Karpas-422 (cell line): ENCODE measurements at regions not wholly inside any gene's neighbourhood (a gene's known extent, or its start where the extent isn't known, plus 50 kb on each side); places are given as distances from the start of the nearest gene placed in this dataset.

Source experiments
- DNase-seq: peaks from one replicate; pipeline ENCODE4 v3.0.0-alpha.2; 2015
- H2AFZ ChIP-seq: fragments of 200-600 bp; sonication (generic); 2 replicates; pipeline ENCODE4 v1.6.1; 2014; ENCODE audit warnings: antibody characterized with exemption, low read length, mixed read lengths
- H3K27ac ChIP-seq: fragments of 200-600 bp; sonication (generic); 2 replicates; pipeline ENCODE4 v1.5.1; 2014; ENCODE audit warnings: mild to moderate bottlenecking, low read length, moderate library complexity
- H3K27me3 ChIP-seq: fragments of 200-600 bp; sonication (generic); 2 replicates; pipeline ENCODE4 v1.6.1; 2014; ENCODE audit warnings: low read length, mixed read lengths
- H3K36me3 ChIP-seq: fragments of 200-600 bp; sonication (generic); 2 replicates; pipeline ENCODE4 v1.6.1; 2014; ENCODE audit warnings: low read length, mixed read lengths; ENCODE audit not compliant: insufficient read depth
- H3K4me1 ChIP-seq: fragments of 200-600 bp; sonication (generic); 2 replicates; pipeline ENCODE4 v1.6.1; 2014; ENCODE audit warnings: mild to moderate bottlenecking, low read length, mixed read lengths
- H3K4me2 ChIP-seq: fragments of 200-600 bp; sonication (generic); 2 replicates; pipeline ENCODE4 v1.6.1; 2014; ENCODE audit warnings: low read length, low read depth, mild to moderate bottlenecking; ENCODE audit not compliant: poor library complexity, severe bottlenecking
- H3K4me3 ChIP-seq: fragments of 200-600 bp; sonication (generic); 2 replicates; pipeline ENCODE4 v1.5.1; 2014; ENCODE audit warnings: mild to moderate bottlenecking, antibody characterized with exemption, low read length, mixed read lengths
- H3K79me2 ChIP-seq: fragments of 200-600 bp; sonication (generic); 2 replicates; pipeline ENCODE4 v1.6.1; 2014; ENCODE audit warnings: mild to moderate bottlenecking, low read length, mixed read lengths
- H3K9ac ChIP-seq: fragments of 200-600 bp; sonication (generic); 2 replicates; pipeline ENCODE4 v1.6.0; 2014; ENCODE audit warnings: low read length
- H3K9me2 ChIP-seq: fragments of 200-600 bp; sonication (generic), shearing (Covaris generic); replicated peaks from 2 replicates; pipeline ENCODE4 v1.6.0; 2014; ENCODE audit warnings: mild to moderate bottlenecking, low read length, moderate library complexity; ENCODE audit not compliant: insufficient read depth
- H3K9me3 ChIP-seq: fragments of 300-700, 200-600 bp; sonication (generic); 2 replicates; pipeline ENCODE4 v1.6.1; 2014; ENCODE audit warnings: low read length, mixed read lengths
- H4K20me1 ChIP-seq: fragments of 200-600 bp; sonication (generic); 2 replicates; pipeline ENCODE4 v1.6.1; 2014; ENCODE audit warnings: mild to moderate bottlenecking, antibody characterized with exemption, low read length, low read depth; ENCODE audit not compliant: insufficient read depth

DNA sequence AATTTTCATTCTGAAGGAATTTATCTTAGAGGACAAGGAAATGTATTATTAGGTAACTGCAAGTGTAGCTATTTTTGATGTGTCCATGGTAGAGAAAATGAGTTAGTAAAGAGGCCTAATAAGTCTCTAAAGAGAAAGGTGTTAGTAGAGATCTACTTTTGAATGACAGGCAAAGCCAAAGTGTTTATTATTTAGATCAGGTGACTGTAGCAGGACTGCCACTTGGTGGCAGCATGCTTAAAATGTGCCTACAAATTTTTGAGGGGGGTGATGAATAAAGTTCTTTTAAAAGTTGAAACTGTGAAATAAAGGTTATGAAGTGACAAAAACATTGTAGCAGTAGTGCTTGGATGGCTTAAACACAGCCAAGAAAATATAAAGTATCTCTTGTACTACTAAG, 421.5 kb upstream of the MEIS1 start:
- Histone ChIP-seq H3K9me3 (no peaks in the 10 kb centered on the region), H3K4me2 (no peak overlapping the region), H3K27ac (no peak overlapping the region), H2AFZ (no peak overlapping the region), H4K20me1 (no peaks in the 10 kb centered on the region), H3K9ac (no peak overlapping the region), H3K4me1 (no peaks in the 10 kb centered on the region), H3K4me3 (no peak overlapping the region), H3K79me2 (no peaks in the 10 kb centered on the region), H3K36me3 (no peaks in the 10 kb centered on the region), H3K9me2 (no peaks in the 10 kb centered on the region), H3K27me3 (0 out of 2 replicates have a peak, but pooled peaks cover 3% of the 10 kb centered on the region)
- peak; percentile 62 for DNase-seq

DNA sequence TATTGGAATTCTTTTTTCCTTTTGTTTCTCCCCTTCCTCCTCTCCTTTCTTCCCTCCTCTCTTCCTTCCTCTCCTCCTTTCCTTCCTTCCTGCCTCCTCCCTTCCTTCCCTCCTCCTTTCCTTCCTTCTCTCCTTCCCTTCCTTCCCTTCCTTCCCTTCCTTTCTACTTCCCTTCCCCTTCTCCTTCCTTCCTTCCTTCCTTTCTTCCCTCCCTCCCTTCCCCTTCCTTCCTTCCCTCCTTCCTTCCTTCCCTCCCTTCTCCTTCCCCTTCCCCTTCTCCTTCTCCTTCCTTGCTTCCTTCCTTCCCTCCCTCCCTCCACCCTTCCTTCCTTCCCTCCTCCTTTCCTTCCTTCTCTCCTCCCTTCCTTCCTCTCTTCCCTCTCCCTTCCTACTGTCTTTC, 431.0 kb upstream of the MEIS1 start:
- no peak for DNase-seq
- no peaks in the 10 kb centered on the region for H3K9me2 ChIP-seq
- no peaks in the 10 kb centered on the region for H3K4me1 ChIP-seq
- H2AFZ ChIP-seq = no peak overlapping the region
- H3K4me3 ChIP-seq = no peak overlapping the region
- H3K9me3 ChIP-seq = no peaks in the 10 kb centered on the region
- H4K20me1 ChIP-seq = no peaks in the 10 kb centered on the region
- H3K4me2 ChIP-seq = no peak overlapping the region
- no peak overlapping the region for H3K27ac ChIP-seq
- H3K79me2 ChIP-seq = no peaks in the 10 kb centered on the region
- no peak overlapping the region for H3K9ac ChIP-seq
- no peaks in the 10 kb centered on the region for H3K27me3 ChIP-seq
- no peaks in the 10 kb centered on the region for H3K36me3 ChIP-seq

DNA sequence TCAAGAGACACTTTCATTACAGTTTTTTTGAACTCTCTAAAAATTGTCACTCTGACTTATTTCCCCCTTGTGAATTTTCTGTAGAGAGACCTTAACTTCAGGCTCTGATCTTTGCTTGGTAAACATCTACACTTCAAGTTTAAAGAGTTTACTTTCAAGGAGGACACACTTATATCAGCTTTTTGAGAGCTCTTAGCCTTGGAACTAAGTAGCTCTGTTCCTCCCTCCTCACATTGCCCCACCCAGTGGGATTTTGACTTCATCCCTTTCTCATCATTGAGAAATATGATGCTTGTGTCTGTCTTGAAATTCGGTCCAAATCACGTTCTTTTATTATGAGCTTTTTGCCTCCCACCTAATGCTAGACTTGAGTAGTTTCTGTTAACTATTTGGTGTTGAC, 433.4 kb upstream of the MEIS1 start:
- Histone ChIP-seq H3K4me2 (no peak overlapping the region), H3K9me2 (no peaks in the 10 kb centered on the region), H3K4me1 (no peaks in the 10 kb centered on the region), H3K36me3 (no peaks in the 10 kb centered on the region), H3K4me3 (no peak overlapping the region), H3K9me3 (no peaks in the 10 kb centered on the region), H3K27ac (no peak overlapping the region), H3K9ac (no peak overlapping the region), H2AFZ (no peak overlapping the region), H4K20me1 (no peaks in the 10 kb centered on the region), H3K27me3 (no peaks in the 10 kb centered on the region), H3K79me2 (no peaks in the 10 kb centered on the region)
- no peak for DNase-seq

DNA sequence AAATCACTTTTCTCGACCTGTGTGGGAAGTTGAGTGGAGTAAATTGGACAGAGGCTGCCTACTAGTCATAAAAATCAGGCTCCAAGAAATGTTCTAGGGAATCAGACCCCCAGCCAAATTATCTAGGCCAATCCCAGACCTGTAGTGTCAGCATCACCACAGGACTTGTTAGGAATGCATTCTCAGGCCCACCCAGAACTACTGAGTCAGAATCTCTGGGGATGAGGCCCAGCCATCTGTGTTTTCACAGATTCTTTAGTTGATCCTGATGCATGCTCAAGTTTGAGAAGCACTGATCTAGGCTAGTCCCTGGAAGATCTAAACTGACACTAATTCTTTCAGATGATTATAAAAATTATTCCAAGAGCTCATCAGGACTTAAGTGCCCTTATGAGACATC, 434.0 kb upstream of the MEIS1 start:
- Histone ChIP-seq H2AFZ (no peak overlapping the region), H4K20me1 (no peaks in the 10 kb centered on the region), H3K79me2 (no peaks in the 10 kb centered on the region), H3K27ac (no peak overlapping the region), H3K36me3 (no peaks in the 10 kb centered on the region), H3K4me2 (no peak overlapping the region), H3K9me3 (no peaks in the 10 kb centered on the region), H3K27me3 (no peaks in the 10 kb centered on the region), H3K9ac (no peak overlapping the region), H3K9me2 (no peaks in the 10 kb centered on the region), H3K4me3 (no peak overlapping the region), H3K4me1 (no peaks in the 10 kb centered on the region)
- no peak for DNase-seq

- Histone ChIP-seq H3K4me2 (no peak overlapping the region), H3K9me3 (no peaks in the 10 kb centered on the region), H4K20me1 (no peaks in the 10 kb centered on the region), H2AFZ (no peak overlapping the region), H3K27me3 (no peaks in the 10 kb centered on the region), H3K36me3 (no peaks in the 10 kb centered on the region), H3K27ac (no peak overlapping the region), H3K4me1 (no peaks in the 10 kb centered on the region), H3K4me3 (no peak overlapping the region), H3K79me2 (no peaks in the 10 kb centered on the region), H3K9me2 (no peaks in the 10 kb centered on the region), H3K9ac (no peak overlapping the region)
- peak; percentile 52 for DNase-seq
These were observed 435.1 kb upstream of the MEIS1 start for GRCh38 chr2:65999796-66000195.

DNA sequence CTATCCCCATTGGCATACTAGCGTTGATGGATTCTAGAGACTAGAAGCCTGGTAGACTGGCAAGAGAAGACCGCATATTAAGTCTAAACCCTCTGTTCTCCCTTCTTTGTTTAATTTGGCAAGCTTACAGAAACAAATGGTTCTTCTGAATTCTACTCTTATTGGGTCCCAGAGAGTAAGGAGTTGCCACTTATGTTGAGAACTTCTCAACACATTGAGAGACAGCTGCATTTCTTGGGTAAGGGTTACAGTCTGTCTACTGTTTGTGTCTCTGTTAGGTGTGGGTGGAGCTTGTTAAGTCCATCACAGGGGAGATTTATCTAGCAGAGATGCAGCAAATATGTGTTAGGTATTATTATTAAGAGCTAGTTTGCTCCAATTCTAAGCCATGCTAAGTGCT, 435.8 kb upstream of the MEIS1 start:
- no peak for DNase-seq
- Histone ChIP-seq H3K4me2 (no peak overlapping the region), H3K9me2 (no peaks in the 10 kb centered on the region), H3K27me3 (no peaks in the 10 kb centered on the region), H3K79me2 (no peaks in the 10 kb centered on the region), H3K9ac (no peak overlapping the region), H2AFZ (no peak overlapping the region), H3K9me3 (no peaks in the 10 kb centered on the region), H3K36me3 (no peaks in the 10 kb centered on the region), H4K20me1 (no peaks in the 10 kb centered on the region), H3K4me1 (no peaks in the 10 kb centered on the region), H3K4me3 (no peak overlapping the region), H3K27ac (no peak overlapping the region)

DNA sequence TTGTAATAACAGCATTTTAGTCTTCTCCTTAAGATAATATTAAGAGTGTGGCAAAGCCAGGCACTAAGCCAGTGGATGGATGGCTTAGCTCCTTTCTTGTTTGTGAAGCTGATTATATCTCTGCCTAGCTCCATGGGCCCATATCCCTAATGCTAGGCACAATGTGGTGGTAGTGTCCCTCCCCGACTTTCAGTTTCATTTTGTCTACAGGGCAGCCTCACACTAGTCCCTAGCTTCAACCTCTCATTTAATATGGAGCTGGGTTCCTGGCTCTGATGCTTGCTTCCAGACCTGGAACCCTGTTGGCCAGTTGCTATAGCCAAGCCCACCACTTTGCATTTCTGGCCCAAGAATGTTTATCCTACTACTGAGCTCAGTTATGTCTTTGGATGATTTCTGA, 437.0 kb upstream of the MEIS1 start:
- DNase-seq = no peak
- no peaks in the 10 kb centered on the region for H4K20me1 ChIP-seq
- H2AFZ ChIP-seq = no peak overlapping the region
- no peak overlapping the region for H3K4me3 ChIP-seq
- H3K9me2 ChIP-seq = no peaks in the 10 kb centered on the region
- no peaks in the 10 kb centered on the region for H3K36me3 ChIP-seq
- H3K79me2 ChIP-seq = no peaks in the 10 kb centered on the region
- no peaks in the 10 kb centered on the region for H3K9me3 ChIP-seq
- no peak overlapping the region for H3K9ac ChIP-seq
- H3K4me2 ChIP-seq = no peak overlapping the region
- H3K4me1 ChIP-seq = no peaks in the 10 kb centered on the region
- H3K27ac ChIP-seq = no peak overlapping the region
- H3K27me3 ChIP-seq = no peaks in the 10 kb centered on the region

- Histone ChIP-seq H3K79me2 (no peaks in the 10 kb centered on the region), H3K27ac (no peak overlapping the region), H3K4me1 (no peaks in the 10 kb centered on the region), H3K4me2 (no peak overlapping the region), H3K27me3 (no peaks in the 10 kb centered on the region), H2AFZ (no peak overlapping the region), H3K9me3 (no peaks in the 10 kb centered on the region), H3K4me3 (no peak overlapping the region), H3K9ac (no peak overlapping the region), H3K9me2 (no peaks in the 10 kb centered on the region), H3K36me3 (no peaks in the 10 kb centered on the region), H4K20me1 (no peaks in the 10 kb centered on the region)
- no peak for DNase-seq
These were observed 442.7 kb upstream of the MEIS1 start for GRCh38 chr2:65992198-65992554.
